Upper lobe of left lung (tissue), 4 donors: ENCODE measurements at regions not wholly inside any gene's neighbourhood (a gene's known extent, or its start where the extent isn't known, plus 50 kb on each side); places are given as distances from the start of the nearest gene placed in this dataset.

Source experiments
- POLR2AphosphoS5 ChIP-seq, 2 donors: sonication (generic); formaldehyde crosslinking; IDR thresholded peaks; one replicate each; pipeline ENCODE4 v1.5.1; 2017; ENCODE audit warnings: antibody characterized with exemption in 2 of 2
- TF ChIP-seq, protein P1 (sequence below), 6 experiments: fragments of 450-650 bp in 4 of 6; fragments of 200-600 bp in 2 of 6; sonication (generic) in 2 of 6; IDR thresholded peaks; one replicate each; pipeline ENCODE4 v1.5.1; 2016 to 2019; ENCODE audit warnings: antibody characterized with exemption in 6 of 6

DNA sequence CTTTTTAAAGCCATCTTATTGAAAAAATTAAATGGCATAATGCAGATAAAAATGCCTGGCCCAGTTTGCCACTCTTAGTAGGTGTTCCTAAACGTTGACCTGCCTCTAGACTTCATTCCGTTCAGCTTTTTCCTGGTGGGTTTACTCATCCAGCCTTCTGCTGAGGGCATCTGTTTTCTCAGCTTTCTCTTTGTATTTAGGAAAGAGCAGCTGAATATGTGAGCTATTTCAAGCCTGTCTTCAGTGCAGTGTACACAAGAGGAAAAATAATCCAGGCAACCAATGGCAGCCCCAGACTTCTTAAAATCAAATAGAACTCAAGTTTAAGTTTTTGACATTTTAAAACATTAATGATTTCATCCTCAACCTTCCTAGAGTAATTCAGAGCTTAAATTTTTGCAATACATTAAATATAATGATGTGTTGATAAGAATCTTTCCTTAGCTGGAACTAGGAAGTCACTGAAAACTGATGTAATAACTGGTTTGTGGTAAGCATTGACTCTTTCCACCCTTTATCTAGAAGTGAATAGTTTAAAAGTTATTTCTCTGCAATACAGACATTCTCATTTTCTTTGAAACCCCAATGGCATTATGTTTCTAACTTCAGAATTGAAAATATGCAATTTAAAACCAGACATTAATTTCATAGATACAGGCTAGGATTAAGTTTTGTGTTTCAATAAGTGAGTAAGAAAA is 165.4 kb downstream of the AASDHPPT start:
- TF ChIP-seq, protein P1, sequence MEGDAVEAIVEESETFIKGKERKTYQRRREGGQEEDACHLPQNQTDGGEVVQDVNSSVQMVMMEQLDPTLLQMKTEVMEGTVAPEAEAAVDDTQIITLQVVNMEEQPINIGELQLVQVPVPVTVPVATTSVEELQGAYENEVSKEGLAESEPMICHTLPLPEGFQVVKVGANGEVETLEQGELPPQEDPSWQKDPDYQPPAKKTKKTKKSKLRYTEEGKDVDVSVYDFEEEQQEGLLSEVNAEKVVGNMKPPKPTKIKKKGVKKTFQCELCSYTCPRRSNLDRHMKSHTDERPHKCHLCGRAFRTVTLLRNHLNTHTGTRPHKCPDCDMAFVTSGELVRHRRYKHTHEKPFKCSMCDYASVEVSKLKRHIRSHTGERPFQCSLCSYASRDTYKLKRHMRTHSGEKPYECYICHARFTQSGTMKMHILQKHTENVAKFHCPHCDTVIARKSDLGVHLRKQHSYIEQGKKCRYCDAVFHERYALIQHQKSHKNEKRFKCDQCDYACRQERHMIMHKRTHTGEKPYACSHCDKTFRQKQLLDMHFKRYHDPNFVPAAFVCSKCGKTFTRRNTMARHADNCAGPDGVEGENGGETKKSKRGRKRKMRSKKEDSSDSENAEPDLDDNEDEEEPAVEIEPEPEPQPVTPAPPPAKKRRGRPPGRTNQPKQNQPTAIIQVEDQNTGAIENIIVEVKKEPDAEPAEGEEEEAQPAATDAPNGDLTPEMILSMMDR (IDR thresholded peaks at IDR 0.05): no peak
- no peak for TF ChIP-seq POLR2AphosphoS5 (IDR thresholded peaks at IDR 0.05)
